Liver (tissue), 8 donors: ENCODE measurements at regions not wholly inside any gene's neighbourhood (a gene's known extent, or its start where the extent isn't known, plus 50 kb on each side); places are given as distances from the start of the nearest gene placed in this dataset.

Experiments
- DNase-seq: peaks from one replicate; pipeline ENCODE4 v3.0.0-alpha.2; 2017; ENCODE audit warnings: low spot score
- H3K27ac ChIP-seq, 2 donors: one replicate each; pipeline ENCODE4 v1.7.0; 2013; ENCODE audit warnings: inconsistent platforms in 2 of 2, low read length in 2 of 2, control low read depth in 1 of 2, low read depth in 1 of 2, mild to moderate bottlenecking in 1 of 2
- H3K27me3 ChIP-seq, 4 donors: one replicate each; pipeline versions ENCODE4 v1.6.1 to v1.7.0; 2013; ENCODE audit warnings: low read length in 3 of 4, inconsistent platforms in 1 of 4, mild to moderate bottlenecking in 1 of 4, moderate library complexity in 1 of 4; ENCODE audit not compliant: control insufficient read depth in 4 of 4, insufficient read depth in 4 of 4
- H3K36me3 ChIP-seq, 4 donors: one replicate each; pipeline versions ENCODE4 v1.6.1 to v1.7.0; 2013; ENCODE audit warnings: low read length in 3 of 4, mild to moderate bottlenecking in 3 of 4, low read depth in 1 of 4, moderate library complexity in 1 of 4; ENCODE audit not compliant: control insufficient read depth in 4 of 4, insufficient read depth in 3 of 4
- H3K4me1 ChIP-seq, 4 donors: one replicate each; pipeline versions ENCODE4 v1.6.1 to v1.7.0; 2013; ENCODE audit warnings: low read length in 3 of 4, mild to moderate bottlenecking in 3 of 4, moderate library complexity in 1 of 4; ENCODE audit not compliant: control insufficient read depth in 4 of 4, insufficient read depth in 4 of 4
- H3K4me3 ChIP-seq, 3 donors: one replicate each; pipeline versions ENCODE4 v1.6.1 to v1.7.0; 2013; ENCODE audit warnings: low read length in 3 of 3, control low read depth in 1 of 3, low read depth in 1 of 3, mild to moderate bottlenecking in 1 of 3
- H3K9ac ChIP-seq, 2 donors: one replicate each; pipeline ENCODE4 v1.7.0; 2013; ENCODE audit warnings: low read length in 2 of 2, mild to moderate bottlenecking in 2 of 2, moderate library complexity in 2 of 2, control low read depth in 1 of 2, low read depth in 1 of 2
- H3K9me3 ChIP-seq, 4 donors: one replicate each; pipeline versions ENCODE4 v1.6.1 to v1.7.0; 2013; ENCODE audit warnings: low read length in 3 of 4; ENCODE audit not compliant: control insufficient read depth in 4 of 4
- EGR1 ChIP-seq, 2 donors: IDR thresholded peaks; 2 replicates each; pipeline ENCODE4 v1.6.1; 2016 to 2018; ENCODE audit warnings: antibody characterized with exemption in 2 of 2, low read depth in 2 of 2
- FOXA2 ChIP-seq: IDR thresholded peaks from 2 replicates; pipeline ENCODE4 v1.6.1; 2016; ENCODE audit warnings: antibody characterized with exemption
- HNF4A ChIP-seq, 2 donors: conservative IDR thresholded peaks; 2 replicates each; pipeline ENCODE4 v1.6.1; 2016; ENCODE audit warnings: antibody characterized with exemption in 2 of 2, mild to moderate bottlenecking in 2 of 2
- HNF4G ChIP-seq: IDR thresholded peaks from 2 replicates; pipeline ENCODE4 v1.6.1; 2016; ENCODE audit warnings: antibody characterized with exemption
- NR2F2 ChIP-seq: IDR thresholded peaks from 2 replicates; pipeline ENCODE4 v1.6.1; 2016; ENCODE audit warnings: antibody characterized with exemption
- RAD21 ChIP-seq, 2 donors: IDR thresholded peaks; 2 replicates each; pipeline ENCODE4 v1.6.1; 2016; ENCODE audit warnings: antibody characterized with exemption in 2 of 2, mild to moderate bottlenecking in 2 of 2
- SP1 ChIP-seq: IDR thresholded peaks from 2 replicates; pipeline ENCODE4 v1.6.1; 2018; ENCODE audit warnings: antibody characterized with exemption, mild to moderate bottlenecking
- TAF1 ChIP-seq: conservative IDR thresholded peaks from 2 replicates; pipeline ENCODE4 v1.6.1; 2016; ENCODE audit warnings: antibody characterized with exemption, mild to moderate bottlenecking
- WGBS: extraction: QIAGEN DNeasy Blood & Tissue Kit; methylation state at CpG from one replicate; pipeline ENCODE4 v1.1.7; 2013; 5-methylcytosine and 5-hydroxymethylcytosine counted together
- TF ChIP-seq, protein P1 (sequence below): IDR thresholded peaks from 2 replicates; pipeline ENCODE4 v1.6.1; 2016; ENCODE audit warnings: antibody characterized with exemption, mild to moderate bottlenecking
- TF ChIP-seq, protein P2 (sequence below): fragments of 150-350 bp; IDR thresholded peaks from 2 replicates; pipeline ENCODE4 v1.5.1; 2017; ENCODE audit warnings: improper control_type of control experiment, low read depth, low read length; ENCODE audit not compliant: missing input control
- TF ChIP-seq, protein P3 (sequence below): IDR thresholded peaks from 2 replicates; pipeline ENCODE4 v1.6.1; 2016; ENCODE audit warnings: antibody characterized with exemption
- donor health status: healthy.
- donor health status: healthy.
- donor health status: healthy.
- donor health status: healthy.
- donor health status: healthy.

DNA sequence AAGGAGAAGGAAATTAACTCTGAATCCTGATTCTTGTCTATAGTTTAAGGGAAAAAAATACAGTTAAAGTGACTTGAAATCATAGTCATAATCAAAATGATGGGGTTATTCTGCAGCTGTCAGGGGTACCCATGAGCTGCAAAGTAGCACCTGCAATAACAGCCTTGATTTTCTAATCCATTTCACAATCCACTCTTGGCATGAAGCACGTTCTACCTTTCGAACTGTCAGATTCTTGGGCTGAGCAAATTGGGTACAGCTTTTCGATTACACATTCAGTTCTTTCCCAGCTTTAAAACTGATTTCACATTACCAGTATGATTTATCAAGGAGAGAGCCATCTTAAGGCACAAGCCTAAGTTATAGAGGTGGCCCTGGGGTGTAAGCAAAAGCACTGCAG is 118.5 kb upstream of the DTNBP1 start:
- Histone ChIP-seq H3K4me1 (peaks cover 0 to 3% (median 0%) of the 10 kb centered on the region in 4 donors), H3K9me3 (no peaks in the 10 kb centered on the region), H3K27ac (no peak overlapping the region), H3K27me3 (no peaks in the 10 kb centered on the region), H3K4me3 (no peak overlapping the region), H3K9ac (no peak overlapping the region), H3K36me3 (no peaks in the 10 kb centered on the region)
- no peak for TF ChIP-seq RAD21 (IDR thresholded peaks at IDR 0.05)
- TF ChIP-seq, protein P1, sequence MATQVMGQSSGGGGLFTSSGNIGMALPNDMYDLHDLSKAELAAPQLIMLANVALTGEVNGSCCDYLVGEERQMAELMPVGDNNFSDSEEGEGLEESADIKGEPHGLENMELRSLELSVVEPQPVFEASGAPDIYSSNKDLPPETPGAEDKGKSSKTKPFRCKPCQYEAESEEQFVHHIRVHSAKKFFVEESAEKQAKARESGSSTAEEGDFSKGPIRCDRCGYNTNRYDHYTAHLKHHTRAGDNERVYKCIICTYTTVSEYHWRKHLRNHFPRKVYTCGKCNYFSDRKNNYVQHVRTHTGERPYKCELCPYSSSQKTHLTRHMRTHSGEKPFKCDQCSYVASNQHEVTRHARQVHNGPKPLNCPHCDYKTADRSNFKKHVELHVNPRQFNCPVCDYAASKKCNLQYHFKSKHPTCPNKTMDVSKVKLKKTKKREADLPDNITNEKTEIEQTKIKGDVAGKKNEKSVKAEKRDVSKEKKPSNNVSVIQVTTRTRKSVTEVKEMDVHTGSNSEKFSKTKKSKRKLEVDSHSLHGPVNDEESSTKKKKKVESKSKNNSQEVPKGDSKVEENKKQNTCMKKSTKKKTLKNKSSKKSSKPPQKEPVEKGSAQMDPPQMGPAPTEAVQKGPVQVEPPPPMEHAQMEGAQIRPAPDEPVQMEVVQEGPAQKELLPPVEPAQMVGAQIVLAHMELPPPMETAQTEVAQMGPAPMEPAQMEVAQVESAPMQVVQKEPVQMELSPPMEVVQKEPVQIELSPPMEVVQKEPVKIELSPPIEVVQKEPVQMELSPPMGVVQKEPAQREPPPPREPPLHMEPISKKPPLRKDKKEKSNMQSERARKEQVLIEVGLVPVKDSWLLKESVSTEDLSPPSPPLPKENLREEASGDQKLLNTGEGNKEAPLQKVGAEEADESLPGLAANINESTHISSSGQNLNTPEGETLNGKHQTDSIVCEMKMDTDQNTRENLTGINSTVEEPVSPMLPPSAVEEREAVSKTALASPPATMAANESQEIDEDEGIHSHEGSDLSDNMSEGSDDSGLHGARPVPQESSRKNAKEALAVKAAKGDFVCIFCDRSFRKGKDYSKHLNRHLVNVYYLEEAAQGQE = no peak
- no peak for TF ChIP-seq TAF1
- no peak for TF ChIP-seq SP1
- TF ChIP-seq HNF4G = no peak
- TF ChIP-seq EGR1 (IDR thresholded peaks at IDR 0.05; ENCODE audit: low read depth in 2 of 2) = no peak
- no peak for TF ChIP-seq HNF4A (conservative IDR thresholded peaks at IDR 0.05)
- no peak for TF ChIP-seq FOXA2
- TF ChIP-seq NR2F2 = no peak
- TF ChIP-seq, protein P2, sequence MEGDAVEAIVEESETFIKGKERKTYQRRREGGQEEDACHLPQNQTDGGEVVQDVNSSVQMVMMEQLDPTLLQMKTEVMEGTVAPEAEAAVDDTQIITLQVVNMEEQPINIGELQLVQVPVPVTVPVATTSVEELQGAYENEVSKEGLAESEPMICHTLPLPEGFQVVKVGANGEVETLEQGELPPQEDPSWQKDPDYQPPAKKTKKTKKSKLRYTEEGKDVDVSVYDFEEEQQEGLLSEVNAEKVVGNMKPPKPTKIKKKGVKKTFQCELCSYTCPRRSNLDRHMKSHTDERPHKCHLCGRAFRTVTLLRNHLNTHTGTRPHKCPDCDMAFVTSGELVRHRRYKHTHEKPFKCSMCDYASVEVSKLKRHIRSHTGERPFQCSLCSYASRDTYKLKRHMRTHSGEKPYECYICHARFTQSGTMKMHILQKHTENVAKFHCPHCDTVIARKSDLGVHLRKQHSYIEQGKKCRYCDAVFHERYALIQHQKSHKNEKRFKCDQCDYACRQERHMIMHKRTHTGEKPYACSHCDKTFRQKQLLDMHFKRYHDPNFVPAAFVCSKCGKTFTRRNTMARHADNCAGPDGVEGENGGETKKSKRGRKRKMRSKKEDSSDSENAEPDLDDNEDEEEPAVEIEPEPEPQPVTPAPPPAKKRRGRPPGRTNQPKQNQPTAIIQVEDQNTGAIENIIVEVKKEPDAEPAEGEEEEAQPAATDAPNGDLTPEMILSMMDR = no peak
- DNase-seq = no peak
- WGBS = 38% methylated on average over 3 of the region's 3 CpGs

DNA sequence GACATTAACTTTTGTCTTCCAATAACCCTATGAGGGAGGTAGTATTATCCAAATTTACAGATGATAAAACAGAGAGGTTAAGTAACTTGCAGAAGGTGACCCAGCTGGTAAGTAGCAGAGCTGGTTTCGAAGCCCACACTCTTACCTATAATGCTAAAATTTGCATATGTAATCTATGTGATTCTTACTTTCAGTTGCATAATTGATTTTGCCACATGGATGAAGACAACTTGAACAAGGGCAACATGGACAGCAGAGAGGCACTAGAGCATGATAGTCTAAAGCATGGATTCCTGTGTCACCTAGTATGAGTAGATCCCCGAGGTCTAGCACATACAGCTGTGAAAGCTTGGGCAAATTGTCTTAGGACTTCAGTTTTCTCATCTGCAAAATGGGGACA is 117.6 kb upstream of the DTNBP1 start:
- TF ChIP-seq HNF4G (no peak), HNF4A (conservative IDR thresholded peaks at IDR 0.05) (no peak)
- WGBS = 47% methylated on average over 2 of the region's 2 CpGs
- H3K4me3 ChIP-seq = no peak overlapping the region
- H3K27ac ChIP-seq = no peak overlapping the region
- no peak overlapping the region for H3K9ac ChIP-seq
- DNase-seq = no peak
- no peaks in the 10 kb centered on the region for H3K9me3 ChIP-seq
- H3K27me3 ChIP-seq = no peaks in the 10 kb centered on the region
- H3K36me3 ChIP-seq = no peaks in the 10 kb centered on the region
- peaks cover 0 to 3% (median 0%) of the 10 kb centered on the region in 4 donors for H3K4me1 ChIP-seq

DNA sequence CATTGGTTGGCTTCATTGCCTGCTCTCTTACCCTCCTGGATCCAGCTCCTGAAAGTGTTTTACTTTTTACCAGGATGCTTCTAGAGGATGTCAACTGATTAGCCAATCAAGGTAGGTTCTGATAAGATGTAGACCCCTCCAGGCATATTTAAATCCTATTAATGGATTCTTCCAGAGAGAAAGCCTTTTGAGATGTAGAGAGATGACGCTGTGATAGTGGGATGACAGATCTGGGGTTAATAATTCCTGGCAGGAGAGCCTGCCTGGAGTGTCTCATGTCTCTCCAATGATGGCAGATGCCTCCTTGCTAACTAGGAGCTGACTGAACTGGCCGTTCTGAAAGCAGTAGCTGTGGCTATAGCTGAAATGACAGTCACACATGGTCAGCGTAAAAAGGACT is 116.9 kb upstream of the DTNBP1 start:
- Histone ChIP-seq H3K9me3 (no peaks in the 10 kb centered on the region), H3K27ac (no peak overlapping the region), H3K27me3 (no peaks in the 10 kb centered on the region), H3K4me3 (no peak overlapping the region), H3K9ac (no peak overlapping the region), H3K4me1 (peaks cover 0 to 3% (median 0%) of the 10 kb centered on the region in 4 donors), H3K36me3 (no peaks in the 10 kb centered on the region)
- TF ChIP-seq RAD21 (IDR thresholded peaks at IDR 0.05) = no peak
- TF ChIP-seq, protein P3, sequence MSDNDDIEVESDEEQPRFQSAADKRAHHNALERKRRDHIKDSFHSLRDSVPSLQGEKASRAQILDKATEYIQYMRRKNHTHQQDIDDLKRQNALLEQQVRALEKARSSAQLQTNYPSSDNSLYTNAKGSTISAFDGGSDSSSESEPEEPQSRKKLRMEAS = no peak
- TF ChIP-seq, protein P1 = no peak
- WGBS = 79% methylated on average over 3 of the region's 3 CpGs
- no peak for DNase-seq
